SK-N-SH treated with all-trans-retinoic acid at 6 μM for 48 hours (cell line): ENCODE measurements at regions not wholly inside any gene's neighbourhood (a gene's known extent, or its start where the extent isn't known, plus 50 kb on each side); places are given as distances from the start of the nearest gene placed in this dataset.

Source experiments
- ATAC-seq: fragments of 200-7000 bp; cut with Tn5 transposase; 3 replicates; pipeline ENCODE4 v1.9.1; 2020; ENCODE audit warnings: mild to moderate bottlenecking, moderate library complexity
- ARNTL ChIP-seq: fragments of 450-650 bp; formaldehyde crosslinking; IDR thresholded peaks from 2 replicates; pipeline ENCODE4 v1.5.0; 2020; ENCODE audit warnings: low read depth, mild to moderate bottlenecking, moderate library complexity, borderline replicate concordance
- BACH2 ChIP-seq: fragments of 250-450 bp; sonication (Bioruptor Pico); IDR thresholded peaks from 2 replicates; pipeline ENCODE4 v1.9.0; 2021; ENCODE audit warnings: mild to moderate bottlenecking, borderline replicate concordance
- CREB5 ChIP-seq: fragments of 250-450 bp; sonication (Bioruptor Pico); IDR thresholded peaks from 2 replicates; pipeline ENCODE4 v1.5.1; 2020; ENCODE audit warnings: low read depth, mild to moderate bottlenecking, moderate library complexity
- CSDC2 ChIP-seq: fragments of 250-450 bp; sonication (Bioruptor Pico); IDR thresholded peaks from 2 replicates; pipeline ENCODE4 v1.5.0; 2020; ENCODE audit warnings: mild to moderate bottlenecking, moderate library complexity
- ESRRG ChIP-seq: fragments of 250-450 bp; sonication (Bioruptor Pico); IDR thresholded peaks from 2 replicates; pipeline ENCODE4 v1.6.1; 2021; ENCODE audit warnings: mild to moderate bottlenecking
- GLIS3 ChIP-seq: fragments of 250-450 bp; sonication (Bioruptor Pico); IDR thresholded peaks from 2 replicates; pipeline ENCODE4 v1.5.0; 2020; ENCODE audit warnings: mild to moderate bottlenecking, moderate library complexity
- OSR1 ChIP-seq: fragments of 250-450 bp; sonication (Bioruptor Pico); IDR thresholded peaks from 2 replicates; pipeline ENCODE4 v1.8.0; 2022; ENCODE audit warnings: moderate library complexity, mild to moderate bottlenecking, inconsistent platforms
- PATZ1 ChIP-seq: fragments of 250-450 bp; sonication (Bioruptor Pico); IDR thresholded peaks from 2 replicates; pipeline ENCODE4 v1.8.0; 2020; ENCODE audit warnings: mild to moderate bottlenecking, moderate library complexity, borderline replicate concordance
- POU6F1 ChIP-seq: fragments of 250-450 bp; sonication (Bioruptor Pico); IDR thresholded peaks from 2 replicates; pipeline ENCODE4 v1.8.0; 2021; ENCODE audit warnings: low read depth, mild to moderate bottlenecking, moderate library complexity, borderline replicate concordance
- RARB ChIP-seq: fragments of 250-450 bp; sonication (Bioruptor Pico); IDR thresholded peaks from 2 replicates; pipeline ENCODE4 v1.8.0; 2021; ENCODE audit warnings: mild to moderate bottlenecking, moderate library complexity
- SNAI2 ChIP-seq: fragments of 250-450 bp; sonication (Bioruptor Pico); IDR thresholded peaks from 2 replicates; pipeline ENCODE4 v1.5.0; 2020; ENCODE audit warnings: mild to moderate bottlenecking, moderate library complexity
- TCF4 ChIP-seq: fragments of 250-450 bp; sonication (Bioruptor Pico); IDR thresholded peaks from 2 replicates; pipeline ENCODE4 v1.8.0; 2021; ENCODE audit warnings: mild to moderate bottlenecking, moderate library complexity, borderline replicate concordance
- TOX ChIP-seq: fragments of 250-450 bp; sonication (Bioruptor Pico); IDR thresholded peaks from 2 replicates; pipeline ENCODE4 v1.8.0; 2021; ENCODE audit warnings: mild to moderate bottlenecking, moderate library complexity, borderline replicate concordance
- TSHZ2 ChIP-seq: fragments of 250-450 bp; sonication (Bioruptor Pico); IDR thresholded peaks from 2 replicates; pipeline ENCODE4 v1.5.0; 2020; ENCODE audit warnings: mild to moderate bottlenecking, moderate library complexity
- ZC3H10 ChIP-seq: fragments of 250-450 bp; sonication (Bioruptor Pico); IDR thresholded peaks from 2 replicates; pipeline ENCODE4 v1.5.1; 2021; ENCODE audit warnings: mild to moderate bottlenecking, moderate library complexity
- ZFP3 ChIP-seq: fragments of 250-450 bp; sonication (Bioruptor Pico); IDR thresholded peaks from 2 replicates; pipeline ENCODE4 v1.5.0; 2020; ENCODE audit warnings: mild to moderate bottlenecking, moderate library complexity
- ZFP30 ChIP-seq: fragments of 450-650 bp; formaldehyde crosslinking; IDR thresholded peaks from 2 replicates; pipeline ENCODE4 v1.5.0; 2022; ENCODE audit warnings: mild to moderate bottlenecking, moderate library complexity
- ZNF565 ChIP-seq: fragments of 450-650 bp; formaldehyde crosslinking; conservative IDR thresholded peaks from 2 replicates; pipeline ENCODE4 v1.5.0; 2020; ENCODE audit warnings: low read depth, mild to moderate bottlenecking, moderate library complexity
- ZNF70 ChIP-seq: fragments of 450-650 bp; formaldehyde crosslinking; IDR thresholded peaks from 2 replicates; pipeline ENCODE4 v1.5.0; 2020; ENCODE audit warnings: mild to moderate bottlenecking, moderate library complexity
- ZNF8 ChIP-seq: fragments of 450-650 bp; formaldehyde crosslinking; IDR thresholded peaks from 2 replicates; pipeline ENCODE4 v1.5.0; 2020; ENCODE audit warnings: mild to moderate bottlenecking, moderate library complexity

GRCh38 chr10:105679781-105680180 is 1038.7 kb downstream of the SORCS3 start:
- TF ChIP-seq ZNF8 (CRISPR knock-in tag) (no peak), CREB5 (no peak), CSDC2 (no peak), PATZ1 (no peak), ESRRG (no peak), ARNTL (no peak), GLIS3 (no peak), ZFP30 (no peak), TOX (CRISPR knock-in tag) (no peak), POU6F1 (CRISPR knock-in tag) (no peak), TCF4 (CRISPR knock-in tag) (no peak), ZNF565 (CRISPR knock-in tag) (no peak), ZFP3 (no peak), BACH2 (CRISPR knock-in tag) (no peak), TSHZ2 (CRISPR knock-in tag) (no peak)
- no peak for ATAC-seq

GRCh38 chr10:105675333-105675732 is 1034.2 kb downstream of the SORCS3 start:
- ATAC-seq: no peak
- TF ChIP-seq ZNF565 (CRISPR knock-in tag) (no peak), GLIS3 (no peak), SNAI2 (CRISPR knock-in tag) (no peak), PATZ1 (no peak), ZC3H10 (CRISPR knock-in tag) (no peak), RARB (no peak), CREB5 (no peak), TOX (CRISPR knock-in tag) (no peak), ZNF70 (CRISPR knock-in tag) (no peak), TCF4 (CRISPR knock-in tag) (no peak), POU6F1 (CRISPR knock-in tag) (no peak), ZNF8 (CRISPR knock-in tag) (no peak), CSDC2 (no peak), BACH2 (CRISPR knock-in tag) (no peak), OSR1 (no peak)
